Thyroid gland (tissue), 4 donors: ENCODE measurements at regions not wholly inside any gene's neighbourhood (a gene's known extent, or its start where the extent isn't known, plus 50 kb on each side); places are given as distances from the start of the nearest gene placed in this dataset.

Experiments
- POLR2A ChIP-seq, 2 donors: fragments of 450-650 bp; IDR thresholded peaks; one replicate each; pipeline ENCODE4 v1.6.1; 2017; ENCODE audit warnings: antibody characterized with exemption in 2 of 2, mild to moderate bottlenecking in 2 of 2, moderate library complexity in 1 of 2
- TF ChIP-seq, protein P1 (sequence below), 6 experiments: fragments of 200-600 bp in 3 of 6; fragments of 450-650 bp in 3 of 6; sonication (generic) in 3 of 6; IDR thresholded peaks; one replicate each; pipeline ENCODE4 v1.5.1; 2016 to 2019; ENCODE audit warnings: antibody characterized with exemption in 6 of 6, mild to moderate bottlenecking in 2 of 6, inconsistent platforms in 1 of 6, moderate library complexity in 1 of 6

DNA sequence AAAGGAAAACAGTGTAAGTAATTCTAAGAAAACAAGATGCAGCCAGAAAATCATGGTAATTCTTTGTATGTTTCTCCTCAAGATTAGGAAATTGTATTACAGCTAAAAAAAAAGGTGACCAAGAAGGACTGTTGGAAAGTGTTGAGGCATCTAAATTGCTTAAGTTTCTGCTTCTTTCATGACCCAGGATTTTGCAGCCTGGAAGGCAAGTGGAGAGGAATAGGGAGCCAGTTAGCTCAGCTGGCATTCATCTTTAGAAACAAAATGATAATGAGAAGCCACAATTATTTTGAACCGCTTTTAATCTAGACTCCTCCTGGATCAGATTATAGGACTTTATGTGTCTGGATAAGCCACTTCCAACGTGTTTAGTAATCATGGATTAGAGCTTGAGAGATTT is 56.8 kb upstream of the TMEM229A start:
- TF ChIP-seq, protein P1, sequence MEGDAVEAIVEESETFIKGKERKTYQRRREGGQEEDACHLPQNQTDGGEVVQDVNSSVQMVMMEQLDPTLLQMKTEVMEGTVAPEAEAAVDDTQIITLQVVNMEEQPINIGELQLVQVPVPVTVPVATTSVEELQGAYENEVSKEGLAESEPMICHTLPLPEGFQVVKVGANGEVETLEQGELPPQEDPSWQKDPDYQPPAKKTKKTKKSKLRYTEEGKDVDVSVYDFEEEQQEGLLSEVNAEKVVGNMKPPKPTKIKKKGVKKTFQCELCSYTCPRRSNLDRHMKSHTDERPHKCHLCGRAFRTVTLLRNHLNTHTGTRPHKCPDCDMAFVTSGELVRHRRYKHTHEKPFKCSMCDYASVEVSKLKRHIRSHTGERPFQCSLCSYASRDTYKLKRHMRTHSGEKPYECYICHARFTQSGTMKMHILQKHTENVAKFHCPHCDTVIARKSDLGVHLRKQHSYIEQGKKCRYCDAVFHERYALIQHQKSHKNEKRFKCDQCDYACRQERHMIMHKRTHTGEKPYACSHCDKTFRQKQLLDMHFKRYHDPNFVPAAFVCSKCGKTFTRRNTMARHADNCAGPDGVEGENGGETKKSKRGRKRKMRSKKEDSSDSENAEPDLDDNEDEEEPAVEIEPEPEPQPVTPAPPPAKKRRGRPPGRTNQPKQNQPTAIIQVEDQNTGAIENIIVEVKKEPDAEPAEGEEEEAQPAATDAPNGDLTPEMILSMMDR (IDR thresholded peaks at IDR 0.05), result no peak
- no peak for TF ChIP-seq POLR2A (IDR thresholded peaks at IDR 0.05)
